Left ventricle myocardium inferior (tissue), 1 donor: ENCODE measurements at regions not wholly inside any gene's neighbourhood (a gene's known extent, or its start where the extent isn't known, plus 50 kb on each side); places are given as distances from the start of the nearest gene placed in this dataset.

Source experiments
- DNase-seq: peaks from one replicate; pipeline ENCODE4 v3.0.0-alpha.2; 2020
- H3K27ac ChIP-seq: fragments of 200-600 bp; replicated peaks from 2 replicates; pipeline ENCODE4 v1.8.0; 2021
- H3K27me3 ChIP-seq: fragments of 200-600 bp; 2 replicates; pipeline ENCODE4 v1.8.0; 2021; ENCODE audit warnings: low read depth
- H3K36me3 ChIP-seq: fragments of 200-600 bp; 2 replicates; pipeline ENCODE4 v1.8.0; 2021
- H3K4me1 ChIP-seq: fragments of 200-600 bp; 2 replicates; pipeline ENCODE4 v1.8.0; 2021
- H3K4me3 ChIP-seq: fragments of 200-600 bp; 2 replicates; pipeline ENCODE4 v1.8.0; 2021; ENCODE audit warnings: mild to moderate bottlenecking, moderate library complexity
- H3K9me3 ChIP-seq: fragments of 200-600 bp; replicated peaks from 2 replicates; pipeline ENCODE4 v1.8.0; 2021
- CTCF ChIP-seq: fragments of 200-600 bp; IDR thresholded peaks from 2 replicates; pipeline ENCODE4 v1.8.0; 2021; ENCODE audit warnings: antibody characterized with exemption, mild to moderate bottlenecking, borderline replicate concordance
- intact Hi-C: fragments of 100-400 bp; cut with micrococcal nuclease; formaldehyde crosslinking; loops from one replicate; pipeline ENCODE4 v1.11.0; 2022
- donor health status: DM: no; HTN: yes; CAD: no; lungs with severe emphysema.

DNA sequence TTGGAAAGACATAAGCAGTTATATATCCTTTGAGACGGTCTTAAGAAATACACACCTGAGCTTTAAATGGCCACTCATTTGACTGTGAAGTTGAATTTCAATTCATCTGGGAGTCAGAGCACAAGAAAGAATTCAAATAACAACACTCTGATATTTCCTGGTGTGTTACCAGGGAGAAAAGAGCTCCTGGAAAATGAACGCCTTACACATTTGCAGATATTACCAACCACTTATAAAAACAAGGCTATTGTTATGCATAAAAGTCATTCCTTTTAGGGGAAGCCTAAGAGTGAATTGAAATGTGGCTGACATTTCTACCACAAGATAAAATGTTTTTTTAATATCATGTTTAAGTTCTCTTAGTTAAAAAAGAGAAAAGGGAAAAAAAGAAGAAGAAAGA, 229.2 kb upstream of the PLEKHG7 start:
- Histone ChIP-seq H3K9me3 (peaks cover 5% of the 10 kb centered on the region), H3K36me3 (no peaks in the 10 kb centered on the region), H3K27ac (no peak overlapping the region), H3K4me3 (no peak overlapping the region), H3K27me3 (no peaks in the 10 kb centered on the region), H3K4me1 (peaks cover 23% of the 10 kb centered on the region)
- TF ChIP-seq CTCF, result no peak
- DNase-seq, result no peak
- intact Hi-C loops, result no loop called here

GRCh38 chr12:92472201-92472600, 230.6 kb upstream of the PLEKHG7 start:
- H3K27me3 ChIP-seq, result no peaks in the 10 kb centered on the region
- peaks cover 37% of the 10 kb centered on the region for H3K4me1 ChIP-seq
- DNase-seq, result no peak
- H3K4me3 ChIP-seq, result no peak overlapping the region
- no peak overlapping the region for H3K27ac ChIP-seq
- H3K36me3 ChIP-seq, result no peaks in the 10 kb centered on the region
- intact Hi-C loops, result no loop called here
- TF ChIP-seq CTCF, result no peak
- peaks cover 5% of the 10 kb centered on the region for H3K9me3 ChIP-seq

DNA sequence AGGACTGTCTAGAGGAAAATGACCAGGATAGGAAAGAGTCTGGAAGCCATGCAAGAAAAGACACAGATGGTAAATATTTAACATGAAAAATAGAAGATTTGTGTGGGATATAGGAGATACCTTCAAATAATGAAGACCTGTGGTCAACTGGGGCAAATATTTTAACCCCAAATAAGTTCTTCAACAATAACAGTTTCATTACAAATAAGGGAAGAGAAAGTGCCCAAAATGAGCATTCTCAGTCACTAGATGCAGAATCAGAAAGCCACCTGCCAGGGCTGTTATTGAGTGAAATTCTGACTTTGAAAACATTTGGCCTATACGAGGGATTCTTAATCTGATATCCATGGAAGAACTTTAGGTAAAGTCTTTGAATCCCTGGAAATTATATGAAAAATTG, 231.2 kb upstream of the PLEKHG7 start:
- intact Hi-C loops, result no loop called here
- no peak overlapping the region for H3K27ac ChIP-seq
- TF ChIP-seq CTCF, result no peak
- no peaks in the 10 kb centered on the region for H3K27me3 ChIP-seq
- H3K4me3 ChIP-seq, result no peak overlapping the region
- peaks cover 4% of the 10 kb centered on the region for H3K9me3 ChIP-seq
- DNase-seq, result no peak
- peaks cover 44% of the 10 kb centered on the region for H3K4me1 ChIP-seq
- no peaks in the 10 kb centered on the region for H3K36me3 ChIP-seq

- Histone ChIP-seq H3K9me3 (no peaks in the 10 kb centered on the region), H3K27me3 (no peaks in the 10 kb centered on the region), H3K27ac (peak overlapping the region; percentile 60), H3K36me3 (no peaks in the 10 kb centered on the region), H3K4me1 (peaks cover 51% of the 10 kb centered on the region), H3K4me3 (no peak overlapping the region)
- no peak for DNase-seq
- intact Hi-C loops, result no loop called here
- no peak for TF ChIP-seq CTCF
These were observed 232.2 kb upstream of the PLEKHG7 start for GRCh38 chr12:92470608-92471021.

- Histone ChIP-seq H3K27ac (peak overlapping the region; percentile 60), H3K36me3 (no peaks in the 10 kb centered on the region), H3K27me3 (no peaks in the 10 kb centered on the region), H3K4me3 (no peak overlapping the region), H3K9me3 (no peaks in the 10 kb centered on the region), H3K4me1 (peaks cover 51% of the 10 kb centered on the region)
- DNase-seq, result peak; percentile 68
- intact Hi-C loops, result no loop called here
- TF ChIP-seq CTCF, result no peak
These were observed 233.0 kb upstream of the PLEKHG7 start for GRCh38 chr12:92469837-92470236.
